Stomach (tissue), 4 donors: ENCODE measurements at regions not wholly inside any gene's neighbourhood (a gene's known extent, or its start where the extent isn't known, plus 50 kb on each side); places are given as distances from the start of the nearest gene placed in this dataset.

ENCODE experiments used
- CTCF ChIP-seq, 7 experiments: fragments of 450-650 bp in 4 of 7; fragments of 200-600 bp in 3 of 7; sonication (generic) in 3 of 7; IDR thresholded peaks; one replicate each; pipeline ENCODE4 v1.5.1; 2016 to 2019; ENCODE audit warnings: antibody characterized with exemption in 7 of 7, control low read depth in 2 of 7, mild to moderate bottlenecking in 1 of 7
- EP300 ChIP-seq: sonication (generic); formaldehyde crosslinking; IDR thresholded peaks from one replicate; pipeline ENCODE4 v1.6.1; 2017; ENCODE audit warnings: antibody characterized with exemption
- POLR2A ChIP-seq, 4 donors: fragments of 450-650 bp; IDR thresholded peaks; one replicate each; pipeline ENCODE4 v1.6.1; 2016; ENCODE audit warnings: antibody characterized with exemption in 4 of 4, control low read depth in 2 of 4, mild to moderate bottlenecking in 1 of 4, moderate library complexity in 1 of 4
- POLR2AphosphoS5 ChIP-seq, 3 donors: sonication (generic); formaldehyde crosslinking; IDR thresholded peaks; one replicate each; pipeline ENCODE4 v1.6.1; 2016; ENCODE audit warnings: antibody characterized with exemption in 3 of 3

GRCh38 chr16:73915935-73916334 lies 380.7 kb upstream of the PSMD7 start:
- TF ChIP-seq CTCF (IDR thresholded peaks at IDR 0.05) = no peak
- no peak for TF ChIP-seq EP300
- TF ChIP-seq POLR2A (IDR thresholded peaks at IDR 0.05) = no peak
- TF ChIP-seq POLR2AphosphoS5 (IDR thresholded peaks at IDR 0.05) = no peak
